HUES48 (cell line): ENCODE measurements at regions not wholly inside any gene's neighbourhood (a gene's known extent, or its start where the extent isn't known, plus 50 kb on each side); places are given as distances from the start of the nearest gene placed in this dataset.

Source experiments
- H3K27ac ChIP-seq: one replicate; pipeline ENCODE4 v1.7.0; 2013; ENCODE audit warnings: low read depth, low read length, inconsistent platforms
- H3K27me3 ChIP-seq: 2 replicates; pipeline ENCODE4 v1.6.1; 2013; ENCODE audit warnings: mild to moderate bottlenecking, low read length; ENCODE audit not compliant: control insufficient read depth, insufficient read depth
- H3K36me3 ChIP-seq: 2 replicates; pipeline ENCODE4 v1.6.1; 2013; ENCODE audit warnings: low read length; ENCODE audit not compliant: control insufficient read depth, insufficient read depth
- H3K4me1 ChIP-seq: 2 replicates; pipeline ENCODE4 v1.6.1; 2013; ENCODE audit warnings: mild to moderate bottlenecking, low read length; ENCODE audit not compliant: control insufficient read depth, insufficient read depth
- H3K4me3 ChIP-seq: 2 replicates; pipeline ENCODE4 v1.5.1; 2013; ENCODE audit warnings: mild to moderate bottlenecking, low read depth, low read length
- H3K9ac ChIP-seq: 2 replicates; pipeline ENCODE4 v1.6.1; 2013; ENCODE audit warnings: mild to moderate bottlenecking, low read depth, low read length, moderate library complexity
- H3K9me3 ChIP-seq: 2 replicates; pipeline ENCODE4 v1.6.1; 2013; ENCODE audit warnings: low read length; ENCODE audit not compliant: control insufficient read depth, insufficient read depth

- Histone ChIP-seq H3K4me3 (no peak overlapping the region), H3K36me3 (no peaks in the 10 kb centered on the region), H3K27ac (no peak overlapping the region), H3K4me1 (no peaks in the 10 kb centered on the region), H3K27me3 (no peaks in the 10 kb centered on the region), H3K9me3 (no peaks in the 10 kb centered on the region), H3K9ac (no peak overlapping the region)
These were observed 210.7 kb downstream of the TLE3 start for GRCh38 chr15:69887009-69887408.

GRCh38 chr15:69887553-69887952 is 210.2 kb downstream of the TLE3 start:
- no peak overlapping the region for H3K4me3 ChIP-seq
- no peak overlapping the region for H3K9ac ChIP-seq
- no peaks in the 10 kb centered on the region for H3K4me1 ChIP-seq
- H3K27ac ChIP-seq, result no peak overlapping the region
- H3K36me3 ChIP-seq, result no peaks in the 10 kb centered on the region
- H3K9me3 ChIP-seq, result no peaks in the 10 kb centered on the region
- no peaks in the 10 kb centered on the region for H3K27me3 ChIP-seq

DNA sequence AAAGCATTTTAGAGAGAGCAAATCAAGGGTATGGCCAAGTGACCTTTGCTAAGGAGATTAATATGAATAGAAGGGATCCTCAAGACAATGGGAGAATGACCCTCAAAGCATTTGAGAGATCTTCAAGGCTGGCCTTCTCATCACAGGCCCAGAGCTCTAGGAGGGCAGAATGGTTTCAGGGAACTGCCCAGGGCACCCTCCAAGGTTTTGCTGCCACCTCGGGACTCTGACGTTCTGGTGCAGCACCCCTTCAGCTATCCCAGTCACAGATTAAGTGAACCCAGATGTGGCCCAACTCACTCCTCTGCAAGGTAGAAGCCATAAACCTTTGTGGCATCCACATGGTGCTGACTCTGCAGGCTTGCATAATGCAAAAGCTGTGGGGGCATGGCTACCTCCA is 209.3 kb downstream of the TLE3 start:
- Histone ChIP-seq H3K36me3 (no peaks in the 10 kb centered on the region), H3K27me3 (no peaks in the 10 kb centered on the region), H3K4me1 (no peaks in the 10 kb centered on the region), H3K27ac (no peak overlapping the region), H3K9ac (no peak overlapping the region), H3K9me3 (no peaks in the 10 kb centered on the region), H3K4me3 (no peak overlapping the region)

- H3K4me1 ChIP-seq, result no peaks in the 10 kb centered on the region
- H3K27ac ChIP-seq, result no peak overlapping the region
- H3K27me3 ChIP-seq, result no peaks in the 10 kb centered on the region
- no peak overlapping the region for H3K4me3 ChIP-seq
- no peaks in the 10 kb centered on the region for H3K36me3 ChIP-seq
- no peaks in the 10 kb centered on the region for H3K9me3 ChIP-seq
- H3K9ac ChIP-seq, result no peak overlapping the region
These were observed 206.6 kb downstream of the TLE3 start for GRCh38 chr15:69891070-69891536.

DNA sequence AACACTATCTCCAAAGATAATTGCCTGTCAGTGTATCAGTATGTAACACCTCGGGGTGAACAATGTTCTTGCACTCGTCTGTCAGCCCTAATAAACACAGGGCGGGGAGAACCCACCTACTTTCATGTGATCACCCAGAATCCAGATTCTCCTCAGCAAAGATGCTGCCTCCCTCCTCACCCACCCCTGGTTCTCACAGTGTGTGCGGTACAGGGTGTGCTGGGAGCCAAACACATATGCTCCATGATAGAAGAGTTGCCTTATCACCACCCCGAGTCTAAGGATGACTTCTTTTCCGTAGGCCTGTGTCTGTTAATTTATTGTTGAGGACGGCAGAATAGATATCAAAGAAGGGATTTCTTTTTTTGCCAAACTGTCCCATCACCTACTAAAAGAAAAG is 206.1 kb downstream of the TLE3 start:
- Histone ChIP-seq H3K4me1 (no peaks in the 10 kb centered on the region), H3K27me3 (no peaks in the 10 kb centered on the region), H3K27ac (no peak overlapping the region), H3K4me3 (no peak overlapping the region), H3K36me3 (no peaks in the 10 kb centered on the region), H3K9ac (no peak overlapping the region), H3K9me3 (no peaks in the 10 kb centered on the region)

GRCh38 chr15:69892351-69892750 is 205.4 kb downstream of the TLE3 start:
- Histone ChIP-seq H3K27ac (no peak overlapping the region), H3K4me3 (no peak overlapping the region), H3K9me3 (no peaks in the 10 kb centered on the region), H3K27me3 (no peaks in the 10 kb centered on the region), H3K4me1 (no peaks in the 10 kb centered on the region), H3K9ac (no peak overlapping the region), H3K36me3 (no peaks in the 10 kb centered on the region)

GRCh38 chr15:69893086-69893485 is 204.6 kb downstream of the TLE3 start:
- H3K9ac ChIP-seq, result no peak overlapping the region
- H3K4me3 ChIP-seq, result no peak overlapping the region
- no peaks in the 10 kb centered on the region for H3K4me1 ChIP-seq
- H3K27me3 ChIP-seq, result no peaks in the 10 kb centered on the region
- H3K36me3 ChIP-seq, result no peaks in the 10 kb centered on the region
- no peaks in the 10 kb centered on the region for H3K9me3 ChIP-seq
- H3K27ac ChIP-seq, result no peak overlapping the region

DNA sequence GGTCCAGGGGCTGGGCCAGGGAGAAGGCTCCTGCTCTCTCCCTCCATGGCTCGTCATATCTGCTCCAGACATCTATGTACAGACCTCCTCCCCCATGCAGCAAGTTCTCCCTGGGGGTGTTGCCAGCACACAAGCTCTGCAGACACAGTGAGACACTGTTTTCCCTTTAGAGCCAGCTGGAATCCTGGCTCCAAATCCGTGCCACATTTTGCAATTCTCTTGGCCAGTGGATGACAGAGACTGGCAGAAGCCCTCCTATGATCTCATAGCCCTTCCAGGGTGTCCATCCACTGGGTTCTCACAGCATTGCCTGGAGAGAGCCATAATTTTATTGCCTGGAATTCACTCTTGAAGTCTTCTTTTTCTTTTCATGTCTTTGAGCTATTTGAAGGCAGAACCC is 203.9 kb downstream of the TLE3 start:
- H3K36me3 ChIP-seq, result no peaks in the 10 kb centered on the region
- H3K9ac ChIP-seq, result no peak overlapping the region
- H3K4me1 ChIP-seq, result no peaks in the 10 kb centered on the region
- H3K27me3 ChIP-seq, result no peaks in the 10 kb centered on the region
- no peak overlapping the region for H3K27ac ChIP-seq
- no peaks in the 10 kb centered on the region for H3K9me3 ChIP-seq
- H3K4me3 ChIP-seq, result no peak overlapping the region

- H3K27me3 ChIP-seq, result no peaks in the 10 kb centered on the region
- H3K9ac ChIP-seq, result no peak overlapping the region
- no peaks in the 10 kb centered on the region for H3K9me3 ChIP-seq
- H3K4me3 ChIP-seq, result no peak overlapping the region
- no peak overlapping the region for H3K27ac ChIP-seq
- H3K4me1 ChIP-seq, result no peaks in the 10 kb centered on the region
- no peaks in the 10 kb centered on the region for H3K36me3 ChIP-seq
These were observed 202.5 kb downstream of the TLE3 start for GRCh38 chr15:69895202-69895601.

- Histone ChIP-seq H3K27ac (no peak overlapping the region), H3K9ac (no peak overlapping the region), H3K27me3 (no peaks in the 10 kb centered on the region), H3K4me1 (no peaks in the 10 kb centered on the region), H3K4me3 (no peak overlapping the region), H3K36me3 (no peaks in the 10 kb centered on the region), H3K9me3 (no peaks in the 10 kb centered on the region)
These were observed 201.1 kb downstream of the TLE3 start for GRCh38 chr15:69896606-69897005.

- H3K27ac ChIP-seq, result no peak overlapping the region
- H3K36me3 ChIP-seq, result no peaks in the 10 kb centered on the region
- no peaks in the 10 kb centered on the region for H3K9me3 ChIP-seq
- no peaks in the 10 kb centered on the region for H3K27me3 ChIP-seq
- no peaks in the 10 kb centered on the region for H3K4me1 ChIP-seq
- no peak overlapping the region for H3K9ac ChIP-seq
- no peak overlapping the region for H3K4me3 ChIP-seq
These were observed 200.7 kb downstream of the TLE3 start for GRCh38 chr15:69897061-69897460.
